GM21367 (cell line): ENCODE measurements at regions not wholly inside any gene's neighbourhood (a gene's known extent, or its start where the extent isn't known, plus 50 kb on each side); places are given as distances from the start of the nearest gene placed in this dataset.
"Not testable (repeated sequence)": the region's sequence is repeated elsewhere in the genome, so short reads cannot be mapped to it uniquely, and the experiment has no call there.

Source experiments
- ATAC-seq: cut with Tn5 transposase; IDR thresholded peaks from one replicate; pipeline ENCODE4 v1.9.1; 2021; ENCODE audit not compliant: unreplicated experiment

DNA sequence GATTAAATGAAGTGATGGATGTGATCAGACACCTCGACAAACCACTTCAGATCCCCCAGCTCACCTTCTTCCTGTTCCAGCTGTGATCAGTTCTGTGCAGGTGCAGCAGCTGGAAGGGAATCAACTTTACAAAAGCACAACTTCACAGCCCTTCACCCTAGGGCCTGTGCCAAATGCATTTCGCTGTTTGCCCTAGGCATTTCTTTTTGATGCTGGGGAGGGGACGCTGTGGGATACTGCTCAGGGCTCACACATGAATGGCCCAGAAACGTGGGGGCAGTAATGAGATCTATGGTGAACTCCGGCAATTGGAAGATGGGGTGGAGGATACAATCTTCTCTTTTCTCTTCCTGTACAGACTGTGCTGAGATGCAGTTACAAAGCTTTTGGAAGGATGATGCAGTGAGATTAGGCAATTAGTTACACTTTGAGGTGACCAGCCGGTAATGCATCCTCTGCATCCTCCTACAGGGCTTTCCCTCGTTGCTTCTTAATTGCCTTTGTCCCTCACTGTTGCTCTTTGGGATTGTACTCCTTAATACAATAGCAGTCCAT lies 215.1 kb upstream of the PITX2 start:
- no peak for ATAC-seq

DNA sequence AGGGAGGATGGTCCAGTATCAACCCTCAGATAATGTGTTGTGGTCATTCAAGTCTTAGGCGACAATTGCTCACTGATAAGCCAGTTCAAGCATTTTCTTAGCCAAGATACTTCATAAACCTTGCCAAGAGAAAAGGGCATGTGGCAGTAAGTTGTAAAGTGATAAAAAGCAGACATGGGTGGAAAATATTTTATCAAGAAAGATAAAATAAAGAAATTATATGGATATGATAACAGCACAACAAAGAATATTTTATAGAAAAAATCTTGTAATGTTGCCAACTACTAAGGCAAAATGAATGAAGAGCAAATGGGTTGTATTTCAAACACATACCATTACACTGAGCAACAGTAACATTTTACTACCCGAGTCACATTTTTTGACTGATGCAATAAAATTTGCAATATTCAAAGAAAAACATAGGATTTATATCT lies 217.4 kb upstream of the PITX2 start:
- ATAC-seq: no peak

DNA sequence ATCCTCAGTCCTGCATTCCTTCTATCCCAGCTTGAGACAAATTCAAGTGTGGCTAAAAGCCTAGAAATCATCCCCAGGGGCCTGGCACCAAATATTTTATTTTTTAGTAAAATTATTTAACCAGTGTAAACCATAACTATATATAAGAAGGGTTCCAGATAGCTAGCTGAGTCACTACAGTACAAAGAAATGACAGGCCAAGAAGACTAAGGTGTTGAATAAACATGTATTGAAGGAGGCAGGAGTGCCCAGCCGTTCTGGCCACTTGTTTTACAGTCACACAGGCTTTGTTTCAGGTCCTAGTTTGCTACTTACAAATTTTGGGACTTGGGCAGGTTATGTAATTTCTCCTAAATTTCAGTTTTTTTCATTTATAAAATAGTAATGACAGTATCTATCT lies 225.9 kb upstream of the PITX2 start:
- ATAC-seq: no peak

DNA sequence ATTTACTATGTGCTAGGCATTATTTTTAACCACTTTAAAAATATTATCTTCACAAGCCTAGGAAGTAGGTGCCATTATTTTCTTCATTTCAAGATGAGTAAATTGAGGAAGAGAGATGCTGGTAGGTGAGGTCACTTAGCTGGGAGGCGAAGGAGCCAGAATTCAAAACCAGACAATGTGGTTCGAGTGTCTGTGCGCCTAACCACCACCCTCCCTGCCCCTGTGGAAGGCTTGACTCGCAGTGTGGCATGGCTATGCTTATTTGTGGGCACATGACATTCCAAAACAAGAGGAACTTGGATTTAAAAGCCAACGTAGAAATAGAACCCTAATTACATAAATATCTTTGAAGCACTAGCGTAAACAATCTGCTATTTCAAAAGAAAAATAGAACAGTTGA lies 226.6 kb upstream of the PITX2 start:
- no peak for ATAC-seq

DNA sequence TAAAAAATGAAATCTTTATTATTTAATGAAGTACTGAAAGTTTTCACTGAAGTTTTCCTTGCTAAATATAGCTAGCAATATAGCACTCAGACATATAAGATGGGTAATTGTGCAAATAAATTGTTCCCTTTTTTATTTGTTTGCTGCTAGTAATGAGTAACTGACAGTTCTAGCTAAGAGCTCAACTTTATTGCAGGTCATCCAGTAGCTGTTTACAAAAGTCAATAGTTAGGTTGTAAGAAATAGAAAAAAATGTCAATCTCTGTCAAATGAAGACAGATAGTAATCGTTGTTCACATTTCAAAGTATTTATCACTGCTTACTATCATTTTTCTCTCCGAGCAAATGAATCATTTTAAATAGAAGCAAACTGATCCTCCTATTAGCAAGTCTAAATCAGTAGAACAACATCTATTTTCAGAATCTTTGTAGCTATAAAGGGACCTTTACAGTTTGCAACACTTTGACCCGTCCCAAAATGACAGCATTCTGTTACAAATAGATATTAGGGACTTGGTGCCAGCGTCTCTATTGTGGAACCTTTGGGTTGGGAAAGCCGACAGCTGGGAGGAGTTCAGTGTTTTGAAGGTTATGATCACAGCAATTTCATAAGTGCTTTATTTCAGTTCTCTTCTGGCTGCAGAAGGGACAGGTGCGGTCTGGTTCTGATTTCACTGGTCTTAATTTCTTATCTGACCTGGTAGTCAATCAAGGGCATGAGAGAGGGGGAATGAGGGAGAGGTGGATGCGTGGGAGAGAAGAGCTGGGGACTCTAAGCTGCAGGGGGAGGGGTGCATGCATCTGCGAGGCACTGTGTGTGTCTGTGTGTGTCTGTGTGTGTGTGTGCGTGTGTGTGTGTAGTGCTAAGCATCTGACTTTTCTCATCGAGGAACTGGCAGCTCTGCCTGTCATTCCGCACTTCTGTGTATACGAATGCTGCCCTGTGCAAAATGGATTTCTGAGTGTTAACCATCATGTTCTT lies 227.9 kb upstream of the PITX2 start:
- ATAC-seq: no peak

DNA sequence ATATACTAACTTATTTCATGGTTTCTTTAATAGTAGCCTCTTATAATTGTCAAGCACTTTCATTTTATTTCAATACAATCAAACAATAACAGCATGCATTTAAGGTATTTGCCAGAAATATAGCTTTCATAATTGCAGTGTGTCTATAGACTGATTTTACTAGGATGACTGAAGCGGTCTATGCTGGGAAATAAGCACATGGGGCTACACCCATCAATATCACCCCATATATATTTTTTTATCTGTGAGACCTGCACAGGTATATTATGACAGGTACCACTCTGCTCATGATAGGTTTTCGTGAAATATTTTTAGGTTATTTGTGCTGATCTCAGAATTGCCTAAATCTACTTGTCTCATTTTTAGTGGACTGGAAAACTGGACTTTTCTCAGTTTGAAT lies 229.1 kb upstream of the PITX2 start:
- ATAC-seq: no peak

DNA sequence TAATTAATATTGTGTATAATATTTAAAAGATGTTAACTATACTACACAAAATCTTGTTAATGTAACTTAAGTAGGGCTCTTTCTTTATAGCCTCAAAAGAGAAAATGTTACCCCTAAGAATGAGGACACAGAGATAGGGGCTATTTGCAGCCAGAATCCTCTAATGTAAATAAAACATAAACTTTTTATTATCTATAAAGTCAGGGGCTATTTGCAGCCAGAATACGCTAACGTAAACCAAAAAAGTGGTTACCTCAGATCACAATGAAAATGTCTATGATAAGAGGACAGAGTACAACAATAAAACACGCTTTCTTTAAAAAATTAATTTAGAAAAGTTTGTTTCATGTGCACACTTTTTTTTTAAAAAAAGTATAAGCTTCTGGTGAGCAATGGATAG lies 229.9 kb upstream of the PITX2 start:
- no peak for ATAC-seq

DNA sequence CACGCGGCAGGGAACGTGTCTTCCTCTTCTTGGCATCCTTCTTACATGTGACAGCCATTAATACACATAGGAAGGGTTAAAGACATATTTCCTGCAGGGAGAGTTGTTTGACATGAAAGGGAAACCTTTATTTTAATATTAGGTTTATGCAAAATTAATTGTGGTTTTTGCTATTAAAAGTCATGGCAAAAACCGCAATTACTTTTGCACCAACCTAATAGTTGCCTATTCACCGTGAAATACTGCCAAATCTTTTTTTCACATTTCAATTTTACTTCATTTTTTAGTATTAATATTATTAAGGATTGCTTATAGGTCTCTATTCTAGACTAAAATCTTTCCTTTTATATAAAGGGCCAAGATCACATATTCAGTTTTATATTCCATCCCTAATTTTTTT lies 230.4 kb upstream of the PITX2 start:
- ATAC-seq: no peak

DNA sequence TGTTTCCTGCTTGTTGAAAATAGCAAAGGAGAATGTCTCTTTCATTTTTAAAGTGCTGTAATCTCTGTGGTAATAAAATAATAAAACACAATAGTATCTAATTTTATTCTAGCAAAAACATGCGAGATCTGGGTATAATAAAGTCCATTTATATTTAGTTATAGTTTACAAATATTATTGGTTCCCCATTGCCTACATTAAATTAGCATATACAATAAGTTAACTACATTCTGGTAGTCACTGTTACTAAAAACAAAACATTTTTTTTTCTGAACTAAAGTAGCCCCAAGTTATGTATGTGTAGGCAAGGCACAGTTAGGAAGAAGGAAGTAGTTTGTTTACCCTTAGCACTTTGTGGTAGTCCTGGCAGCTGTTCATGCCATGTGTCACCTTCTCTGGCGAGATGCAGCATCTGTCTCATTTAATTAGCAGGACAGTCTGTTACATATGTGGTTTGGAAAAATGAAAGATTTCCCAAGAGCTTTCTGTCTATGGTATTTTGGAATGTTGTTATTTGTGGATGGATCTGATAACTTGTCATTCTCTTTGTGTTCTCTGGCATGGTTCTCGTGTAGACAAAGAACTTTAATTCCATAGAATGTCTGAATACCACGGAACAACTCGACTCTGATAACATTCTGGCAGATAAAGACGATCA lies 231.3 kb upstream of the PITX2 start:
- ATAC-seq: no peak

DNA sequence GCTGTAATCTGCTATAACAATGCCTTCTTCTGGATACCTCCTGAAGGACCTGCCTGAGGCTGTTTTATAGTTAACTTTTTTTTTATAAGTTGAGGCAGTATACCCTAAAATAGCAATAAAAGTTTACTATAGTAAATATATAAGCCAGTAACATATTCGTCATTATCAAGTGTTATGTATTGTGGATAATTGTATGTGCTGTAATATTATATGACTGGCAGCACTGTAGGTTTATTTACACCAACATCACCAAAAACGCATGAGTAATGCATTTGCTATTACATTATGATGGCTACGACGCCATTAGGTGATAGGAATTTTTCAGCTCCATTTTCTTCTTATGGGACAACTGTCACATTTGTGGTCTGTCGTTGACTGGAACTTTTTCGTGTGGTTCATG lies 237.2 kb upstream of the PITX2 start:
- ATAC-seq: no peak

DNA sequence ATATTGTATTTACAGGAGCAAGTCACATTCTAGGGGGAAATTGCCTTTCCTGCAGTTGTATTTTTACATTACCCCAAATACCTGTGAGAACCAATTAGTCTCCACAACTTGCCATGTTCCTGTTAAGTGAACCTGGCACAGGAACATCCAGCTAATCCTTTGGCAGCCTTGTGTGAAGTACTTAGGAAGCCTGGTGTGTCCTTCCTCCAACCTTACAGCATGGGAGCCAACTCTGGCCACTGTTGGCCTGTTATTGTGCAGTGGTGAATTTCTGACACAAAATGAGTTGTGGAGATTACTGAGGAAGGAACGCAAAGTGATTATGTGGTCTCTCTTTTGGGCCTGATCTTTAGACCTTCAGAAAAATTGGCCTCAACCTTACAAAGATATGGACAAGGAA lies 238.0 kb upstream of the PITX2 start:
- ATAC-seq: no peak

DNA sequence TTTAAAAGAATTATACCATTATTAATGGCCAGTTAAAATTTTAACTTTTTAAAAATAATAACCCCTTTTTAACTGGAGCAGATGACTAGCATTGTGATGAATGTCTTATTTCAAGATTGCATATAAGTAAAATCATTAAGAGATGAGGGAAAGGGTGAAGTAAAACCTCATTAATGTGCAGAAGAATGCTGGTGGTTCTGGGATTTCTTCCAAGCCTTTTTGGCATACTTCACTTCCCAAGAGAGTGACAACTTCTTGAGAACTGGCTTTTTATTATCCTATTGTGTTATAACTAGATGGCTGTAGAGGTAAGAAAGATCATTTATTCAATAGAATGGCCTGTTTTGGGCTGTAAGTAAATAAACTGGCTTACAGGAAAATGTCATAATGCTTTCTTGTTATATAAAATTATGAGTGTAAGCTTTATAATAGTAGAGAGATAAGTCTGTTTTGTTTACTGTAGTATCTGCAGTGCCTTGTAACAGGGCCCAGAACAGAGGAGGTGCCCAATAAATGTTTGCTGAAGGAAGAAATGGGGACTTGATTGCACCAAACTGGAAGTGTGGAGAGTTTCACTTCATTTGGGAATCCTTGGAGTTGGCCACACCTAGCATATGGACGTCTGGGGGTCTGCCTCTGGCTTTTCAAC lies 242.9 kb upstream of the PITX2 start:
- ATAC-seq: no peak

DNA sequence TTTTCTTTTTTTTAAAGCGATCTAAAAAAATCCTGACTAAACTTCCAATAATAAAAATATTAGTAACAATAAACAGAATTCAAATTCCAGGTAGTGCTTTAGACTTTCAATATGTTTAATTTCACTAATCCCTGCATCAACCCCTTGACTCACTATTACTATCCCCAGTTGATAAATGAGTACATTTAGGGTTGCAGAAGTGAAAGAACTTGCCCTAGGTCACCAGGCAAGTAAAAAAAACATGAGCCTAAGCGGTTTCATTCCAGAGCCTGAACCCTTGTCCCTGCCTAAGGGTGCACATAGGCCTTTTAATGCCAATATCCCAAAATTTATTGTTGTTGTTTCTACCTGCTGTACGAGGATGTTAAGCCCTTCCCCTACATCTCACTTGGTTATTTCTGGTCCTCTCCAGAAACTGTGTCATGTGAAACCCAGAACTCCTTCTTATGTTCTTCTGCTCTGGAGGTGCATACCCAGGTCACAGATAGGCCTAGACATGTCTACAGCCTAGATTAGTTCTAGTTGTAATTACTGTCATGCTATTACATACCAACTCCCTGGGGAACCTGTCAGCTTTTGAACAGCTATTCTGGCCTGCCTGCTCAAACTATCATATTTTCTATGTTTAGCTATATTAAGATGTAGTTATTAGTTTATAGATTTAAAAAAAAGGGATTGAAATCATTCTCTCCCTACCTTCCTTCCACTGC lies 244.5 kb upstream of the PITX2 start:
- peak; percentile 55 for ATAC-seq

DNA sequence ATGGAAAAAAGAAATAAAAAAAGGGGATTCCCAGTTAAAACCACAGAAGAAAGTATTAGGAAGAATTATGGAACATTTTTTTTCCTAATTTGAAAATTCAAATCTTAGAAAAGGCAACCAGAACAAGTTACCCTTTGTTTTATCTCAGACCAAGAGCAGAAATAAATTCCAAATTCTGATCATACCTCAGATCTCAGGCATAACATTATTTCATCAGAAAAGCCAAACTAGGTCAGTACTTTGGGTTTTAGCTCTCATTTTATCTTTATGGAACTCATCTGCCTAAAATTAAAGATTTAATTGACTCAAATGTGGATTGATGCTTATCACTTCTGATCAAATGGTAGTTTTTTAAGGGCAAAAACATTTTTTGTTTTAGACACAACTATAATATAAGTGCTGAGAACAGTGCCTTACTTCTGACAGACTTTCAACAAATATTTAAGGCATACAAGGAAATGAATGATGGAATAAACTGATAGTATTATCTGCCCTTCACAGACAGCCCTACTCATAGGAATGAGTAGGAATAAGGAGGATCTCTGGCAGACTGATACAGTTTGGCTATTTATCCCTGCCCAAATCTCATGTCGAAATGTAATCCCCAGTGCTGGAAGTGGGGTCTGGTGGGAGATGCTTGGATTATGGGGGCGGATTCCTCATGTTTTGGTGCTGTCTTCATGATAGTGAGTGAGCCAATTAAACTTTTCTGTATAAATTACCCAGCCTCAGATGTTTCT lies 245.3 kb upstream of the PITX2 start:
- no peak for ATAC-seq

DNA sequence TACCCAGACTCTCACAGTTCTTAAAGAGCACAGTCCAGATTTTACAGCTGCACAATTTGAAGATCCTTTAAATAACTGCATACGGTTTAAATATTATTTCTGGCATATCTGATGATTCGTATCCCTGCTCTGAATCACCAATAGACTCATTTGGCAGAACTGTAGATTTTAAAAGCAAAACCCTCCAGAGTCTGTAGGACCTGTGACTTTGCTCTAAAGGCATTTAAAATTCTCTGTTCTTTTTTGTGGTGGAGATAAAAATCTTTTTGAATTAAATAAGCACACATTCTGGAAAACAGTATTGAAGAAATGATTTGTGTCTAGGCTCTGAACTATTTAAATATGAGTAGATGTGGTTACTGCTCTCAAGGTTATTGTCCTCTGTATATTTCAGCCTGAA lies 246.2 kb upstream of the PITX2 start:
- no peak for ATAC-seq

DNA sequence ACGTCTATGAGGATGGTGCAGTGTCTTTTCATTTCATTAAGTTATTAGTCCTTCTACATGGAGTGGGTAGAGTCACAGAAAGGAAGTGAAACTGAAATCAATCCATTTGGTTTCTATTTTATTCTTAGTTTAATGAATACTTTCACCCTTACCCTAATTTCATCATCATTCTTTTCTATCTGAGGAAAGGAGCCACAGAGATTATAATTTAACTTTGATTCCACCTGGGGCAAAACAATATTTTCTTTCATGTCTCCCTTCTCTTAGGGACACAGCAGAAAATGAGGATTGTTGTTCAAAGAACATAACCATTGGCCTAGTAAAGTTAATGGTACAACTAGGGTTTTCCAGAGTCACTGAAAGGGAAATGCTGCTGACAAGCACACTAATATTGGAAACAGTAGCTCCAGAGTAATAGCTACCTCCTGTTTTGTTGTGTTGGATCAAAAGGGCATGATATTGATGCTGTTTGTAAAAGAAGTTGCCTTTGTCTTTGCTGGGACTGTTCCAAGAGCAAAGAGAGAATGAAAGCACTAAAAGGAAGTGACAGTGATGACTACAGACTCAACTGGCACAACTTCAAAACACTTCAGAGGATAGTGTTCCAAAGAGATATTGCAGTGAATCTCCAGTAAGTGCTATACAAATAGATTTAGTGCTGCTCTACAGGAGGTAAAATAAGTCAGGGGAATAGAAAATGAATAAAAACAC lies 247.1 kb upstream of the PITX2 start:
- ATAC-seq: peak; percentile 81

DNA sequence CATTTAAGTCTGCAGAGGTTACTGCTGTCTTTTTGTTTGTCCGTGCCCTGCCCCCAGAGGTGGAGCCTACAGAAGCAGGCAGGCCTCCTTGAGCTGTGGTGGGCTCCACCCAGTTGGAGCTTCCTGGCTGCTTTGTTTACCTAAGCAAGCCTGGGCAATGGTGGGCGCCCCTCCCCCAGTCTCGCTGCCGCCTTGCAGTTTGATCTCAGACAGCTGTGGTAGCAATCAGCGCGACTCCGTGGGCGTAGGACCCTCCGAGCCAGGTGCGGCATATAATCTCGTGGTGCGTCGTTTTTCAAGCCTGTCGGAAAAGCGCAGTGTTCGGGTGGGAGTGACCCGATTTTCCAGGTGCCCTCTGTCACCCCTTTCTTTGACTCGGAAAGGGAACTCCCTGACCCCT lies 253.3 kb upstream of the PITX2 start:
- not testable (repeated sequence) for ATAC-seq

DNA sequence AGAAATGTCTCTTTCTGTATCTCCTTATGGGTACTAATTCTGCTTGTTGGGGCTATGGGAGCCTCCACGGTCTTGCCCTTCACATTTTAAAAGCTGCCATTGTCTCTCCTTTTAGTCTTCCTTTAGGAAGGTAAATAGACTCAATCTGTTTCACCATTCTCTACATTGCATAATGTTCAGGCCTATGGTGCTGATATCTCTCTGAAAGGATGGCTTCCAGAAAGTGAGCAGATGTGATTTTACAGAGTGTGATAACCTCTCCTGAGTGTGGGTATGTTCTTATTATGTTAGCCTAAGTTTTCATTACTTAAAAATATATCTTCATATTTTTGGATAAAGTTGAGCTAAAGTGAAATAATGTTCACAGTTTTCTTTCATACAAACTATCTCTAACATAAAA lies 254.0 kb upstream of the PITX2 start:
- no peak for ATAC-seq

DNA sequence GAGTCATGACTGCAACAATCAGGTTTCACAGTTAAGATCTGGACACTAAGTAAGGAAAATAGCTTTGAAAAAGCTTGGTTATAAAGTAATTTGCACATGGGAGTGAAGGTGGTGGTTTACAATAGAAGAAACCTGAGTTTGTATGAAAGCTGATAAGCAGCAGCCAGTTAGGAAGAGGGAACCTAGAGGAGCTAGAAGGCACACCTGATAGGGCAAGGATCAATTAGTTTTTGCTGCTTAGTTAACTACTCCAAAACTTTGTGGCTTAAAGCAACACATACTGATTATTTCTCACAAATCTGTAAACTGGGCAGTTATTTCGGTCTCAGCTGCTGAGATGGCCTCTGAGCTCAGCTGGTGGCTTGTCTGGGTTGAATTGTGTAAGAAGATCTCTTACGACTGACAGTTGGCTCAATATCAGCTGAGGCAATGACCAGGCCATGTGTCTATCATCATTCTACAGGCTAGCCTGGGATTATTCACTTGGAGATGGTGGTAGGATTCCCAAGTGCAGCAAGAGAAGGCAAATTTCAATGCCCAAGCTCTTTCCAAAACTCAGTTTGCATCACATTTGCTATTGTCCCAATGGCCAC lies 255.0 kb upstream of the PITX2 start:
- no peak for ATAC-seq
